Activated B cell treated with CpG ODN at 0.5 μM for 24 hours (primary cell): ENCODE measurements at regions not wholly inside any gene's neighbourhood (a gene's known extent, or its start where the extent isn't known, plus 50 kb on each side); places are given as distances from the start of the nearest gene placed in this dataset.
"Not testable (repeated sequence)": the region's sequence is repeated elsewhere in the genome, so short reads cannot be mapped to it uniquely, and the experiment has no call there.

Experiments
- ATAC-seq: fragments of 200-7000 bp; cut with Tn5 transposase; one replicate; pipeline ENCODE4 v1.10.0; 2021; ENCODE audit warnings: low read depth, mild to moderate bottlenecking, moderate library complexity
- CTCF ChIA-PET: fragments of 350-600 bp; sonication (Branson Sonifier 250); formaldehyde crosslinking; loops from one replicate; lab custom pipeline; 2021; ENCODE audit warnings: antibody characterized with exemption; lab: Charles Lee
- POLR2A ChIA-PET: fragments of 350-600 bp; sonication (Branson Sonifier 250); formaldehyde crosslinking; loops from one replicate; lab custom pipeline; 2021; ENCODE audit warnings: antibody characterized with exemption; lab: Charles Lee
- DNase-seq: peaks from one replicate; pipeline ENCODE4 v3.0.0; 2022
- H3K27ac Mint-ChIP-seq: one replicate; pipeline ENCODE4 v1.8.0; 2020; ENCODE audit warnings: mixed read lengths
- H3K27me3 Mint-ChIP-seq: one replicate; pipeline ENCODE4 v1.8.0; 2021; ENCODE audit warnings: mixed read lengths
- H3K36me3 Mint-ChIP-seq: one replicate; pipeline ENCODE4 v1.8.0; 2021; ENCODE audit warnings: low read depth, mixed read lengths
- H3K4me1 Mint-ChIP-seq: one replicate; pipeline ENCODE4 v1.8.0; 2021; ENCODE audit warnings: mixed read lengths
- H3K4me3 Mint-ChIP-seq: one replicate; pipeline ENCODE4 v1.8.0; 2020; ENCODE audit warnings: mild to moderate bottlenecking, mixed read lengths
- H3K9me3 Mint-ChIP-seq: one replicate; pipeline ENCODE4 v1.8.0; 2020; ENCODE audit warnings: mixed read lengths
- CTCF ChIP-seq: fragments of 200-600 bp; IDR thresholded peaks from one replicate; pipeline ENCODE4 v1.8.0; 2022; ENCODE audit warnings: antibody characterized with exemption, mild to moderate bottlenecking
- intact Hi-C: fragments of 100-400 bp; cut with micrococcal nuclease; formaldehyde crosslinking; loops from one replicate; pipeline ENCODE4 v1.15.1; 2024

GRCh38 chr16:25367773-25368524, 110.3 kb upstream of the ZKSCAN2 start:
- intact Hi-C loops = no loop called here
- Mint-ChIP-seq H3K4me3 (no peak overlapping the region), H3K9me3 (peaks cover 8% of the 10 kb centered on the region), H3K27me3 (peaks cover 13% of the 10 kb centered on the region), H3K4me1 (no peaks in the 10 kb centered on the region), H3K27ac (no peak overlapping the region), H3K36me3 (no peaks in the 10 kb centered on the region)
- DNase-seq (no peak), ATAC-seq (no peak)
- TF ChIP-seq CTCF = no peak
- ChIA-PET POLR2A (no interaction called here), CTCF (no interaction called here)

GRCh38 chr16:25366078-25366477, 108.4 kb upstream of the ZKSCAN2 start:
- ATAC-seq (no peak), DNase-seq (no peak)
- Mint-ChIP-seq H3K36me3 (no peaks in the 10 kb centered on the region), H3K9me3 (peaks cover 10% of the 10 kb centered on the region), H3K4me1 (no peaks in the 10 kb centered on the region), H3K4me3 (no peak overlapping the region), H3K27me3 (peaks cover 16% of the 10 kb centered on the region), H3K27ac (no peak overlapping the region)
- POLR2A ChIA-PET = no interaction called here
- intact Hi-C loops = no loop called here
- CTCF ChIA-PET = no interaction called here
- TF ChIP-seq CTCF = no peak

- intact Hi-C loops, H3K4me1 Mint-ChIP-seq, H3K27ac Mint-ChIP-seq, H3K9me3 Mint-ChIP-seq, POLR2A ChIA-PET, H3K4me3 Mint-ChIP-seq, CTCF ChIA-PET, DNase-seq, ATAC-seq, H3K36me3 Mint-ChIP-seq, H3K27me3 Mint-ChIP-seq: not testable (repeated sequence)
Observed at GRCh38 chr16:25359516-25359915, 101.9 kb upstream of the ZKSCAN2 start.

- CTCF ChIA-PET = no interaction called here
- no peak for DNase-seq
- H3K4me1 Mint-ChIP-seq = no peaks in the 10 kb centered on the region
Observed at GRCh38 chr16:25344006-25344405, 86.4 kb upstream of the ZKSCAN2 start.

GRCh38 chr16:25340973-25341372, 83.3 kb upstream of the ZKSCAN2 start:
- CTCF ChIA-PET = no interaction called here
- Mint-ChIP-seq H3K4me3 (no peak overlapping the region), H3K9me3 (peaks cover 4% of the 10 kb centered on the region), H3K27me3 (peaks cover 14% of the 10 kb centered on the region), H3K4me1 (no peaks in the 10 kb centered on the region), H3K36me3 (no peaks in the 10 kb centered on the region), H3K27ac (no peak overlapping the region)
- POLR2A ChIA-PET = no interaction called here
- TF ChIP-seq CTCF = no peak
- no peak for ATAC-seq
- intact Hi-C loops = no loop called here
- no peak for DNase-seq

More at GRCh38 chr16:25344006-25344405, 86.4 kb upstream of the ZKSCAN2 start:
- no peak for TF ChIP-seq CTCF
- H3K27me3 Mint-ChIP-seq = peaks cover 22% of the 10 kb centered on the region
- H3K9me3 Mint-ChIP-seq = peaks cover 4% of the 10 kb centered on the region
- no peak overlapping the region for H3K27ac Mint-ChIP-seq
- intact Hi-C loops = no loop called here
- POLR2A ChIA-PET = no interaction called here
- no peak overlapping the region for H3K4me3 Mint-ChIP-seq
- no peak for ATAC-seq
- H3K36me3 Mint-ChIP-seq = no peaks in the 10 kb centered on the region
